Renal cortical epithelial cell (primary cell): ENCODE measurements at regions not wholly inside any gene's neighbourhood (a gene's known extent, or its start where the extent isn't known, plus 50 kb on each side); places are given as distances from the start of the nearest gene placed in this dataset.

Experiments
- DNase-seq: peaks from one replicate; pipeline ENCODE4 v3.0.0-alpha.2; 2011; ENCODE audit warnings: low read depth

GRCh38 chr16:66266436-66267291 is 99.8 kb upstream of the CDH5 start:
- no peak for DNase-seq

- DNase-seq = no peak
These were observed 100.8 kb upstream of the CDH5 start for GRCh38 chr16:66265556-66266141.

- DNase-seq = no peak
These were observed 101.5 kb upstream of the CDH5 start for GRCh38 chr16:66265048-66265415.

GRCh38 chr16:66264311-66265047 is 102.0 kb upstream of the CDH5 start:
- no peak for DNase-seq

GRCh38 chr16:66263973-66264310 is 102.5 kb upstream of the CDH5 start:
- DNase-seq = no peak

GRCh38 chr16:66263168-66263972 is 103.1 kb upstream of the CDH5 start:
- no peak for DNase-seq

GRCh38 chr16:66262253-66263167 is 104.0 kb upstream of the CDH5 start:
- no peak for DNase-seq

- no peak for DNase-seq
These were observed 104.7 kb upstream of the CDH5 start for GRCh38 chr16:66261826-66262225.

GRCh38 chr16:66260522-66261254 is 105.8 kb upstream of the CDH5 start:
- DNase-seq = no peak

- no peak for DNase-seq
These were observed 107.3 kb upstream of the CDH5 start for GRCh38 chr16:66258916-66259845.

- no peak for DNase-seq
These were observed 109.6 kb upstream of the CDH5 start for GRCh38 chr16:66256919-66257318.

GRCh38 chr16:66255647-66256046 is 110.8 kb upstream of the CDH5 start:
- no peak for DNase-seq

- DNase-seq = no peak
These were observed 111.7 kb upstream of the CDH5 start for GRCh38 chr16:66254751-66255150.

GRCh38 chr16:66254106-66254505 is 112.4 kb upstream of the CDH5 start:
- DNase-seq = no peak

- DNase-seq = no peak
These were observed 114.9 kb upstream of the CDH5 start for GRCh38 chr16:66251476-66252160.

GRCh38 chr16:66250686-66251431 is 115.6 kb upstream of the CDH5 start:
- DNase-seq = no peak

- DNase-seq = no peak
These were observed 118.7 kb upstream of the CDH5 start for GRCh38 chr16:66247516-66248481.
